ENCODE measurements at regions not wholly inside any gene's neighbourhood (a gene's known extent, or its start where the extent isn't known, plus 50 kb on each side); places are given as distances from the start of the nearest gene placed in this dataset.

- DNase-seq = no peak
Observed at GRCh38 chr20:60478533-60478932, 520.3 kb downstream of the CDH26 start.

- DNase-seq = no peak
Observed at GRCh38 chr20:60480950-60481742, 522.9 kb downstream of the CDH26 start.

- DNase-seq = no peak
Observed at GRCh38 chr20:60481743-60482133, 523.5 kb downstream of the CDH26 start.

GRCh38 chr20:60482221-60483008 lies 524.2 kb downstream of the CDH26 start:
- DNase-seq = no peak

GRCh38 chr20:60483371-60483770 lies 525.1 kb downstream of the CDH26 start:
- no peak for DNase-seq

GRCh38 chr20:60484316-60484715 lies 526.1 kb downstream of the CDH26 start:
- DNase-seq = no peak

GRCh38 chr20:60485012-60485760 lies 527.0 kb downstream of the CDH26 start:
- no peak for DNase-seq

GRCh38 chr20:60486315-60486714 lies 528.1 kb downstream of the CDH26 start:
- DNase-seq = no peak

- DNase-seq = no peak
Observed at GRCh38 chr20:60486937-60487336, 528.7 kb downstream of the CDH26 start.

- DNase-seq = no peak
Observed at GRCh38 chr20:60490217-60491050, 532.2 kb downstream of the CDH26 start.

- DNase-seq = no peak
Observed at GRCh38 chr20:60491051-60491581, 532.9 kb downstream of the CDH26 start.

- no peak for DNase-seq
Observed at GRCh38 chr20:60494476-60494875, 536.3 kb downstream of the CDH26 start.

GRCh38 chr20:60497298-60498035 lies 539.2 kb downstream of the CDH26 start:
- DNase-seq = no peak

GRCh38 chr20:60500038-60500701 lies 541.9 kb downstream of the CDH26 start:
- DNase-seq = no peak

- DNase-seq = no peak
Observed at GRCh38 chr20:60501048-60501447, 542.8 kb downstream of the CDH26 start.

- no peak for DNase-seq
Observed at GRCh38 chr20:60502881-60503280, 544.7 kb downstream of the CDH26 start.

GRCh38 chr20:60505423-60505822 lies 547.2 kb downstream of the CDH26 start:
- no peak for DNase-seq

GRCh38 chr20:60506061-60506460 lies 547.8 kb downstream of the CDH26 start:
- no peak for DNase-seq

GRCh38 chr20:60507087-60507694 lies 549.0 kb downstream of the CDH26 start:
- no peak for DNase-seq

GRCh38 chr20:60509407-60509806 lies 551.2 kb downstream of the CDH26 start:
- no peak for DNase-seq

All from muscle of arm (tissue), 1 donor.